ENCODE measurements at regions not wholly inside any gene's neighbourhood (a gene's known extent, or its start where the extent isn't known, plus 50 kb on each side); places are given as distances from the start of the nearest gene placed in this dataset.

- TF ChIP-seq TAF1 (IDR thresholded peaks at IDR 0.05; ENCODE audit: low read depth) (no peak), CREB1 (IDR thresholded peaks at IDR 0.05; ENCODE audit: low read depth) (no peak)
- TF ChIP-seq, protein P1, sequence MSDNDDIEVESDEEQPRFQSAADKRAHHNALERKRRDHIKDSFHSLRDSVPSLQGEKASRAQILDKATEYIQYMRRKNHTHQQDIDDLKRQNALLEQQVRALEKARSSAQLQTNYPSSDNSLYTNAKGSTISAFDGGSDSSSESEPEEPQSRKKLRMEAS (IDR thresholded peaks at IDR 0.05), result no peak
Measured at GRCh38 chr2:8522687-8523086, 159.2 kb upstream of the ID2 start.
